K562 (cell line): ENCODE measurements at regions not wholly inside any gene's neighbourhood (a gene's known extent, or its start where the extent isn't known, plus 50 kb on each side); places are given as distances from the start of the nearest gene placed in this dataset.

Experiments
- ATAC-seq: fragments of 200-7000 bp; cut with Tn5 transposase; 3 replicates; pipeline ENCODE4 v1.9.1; 2020; ENCODE audit warnings: moderate library complexity
- BruUV-seq: library from RNA; stranded (reverse); fragments of 400-500 nt; replicated peaks from 2 replicates; lab custom pipeline; 2021; lab: Mats Ljungman, UMichigan
- CTCF ChIA-PET: fragments of 300-600 bp; formaldehyde crosslinking; extraction: SDS; loops from one replicate; lab custom pipeline; 2021; ENCODE audit warnings: low intra/inter-chr PET ratio; lab: Yijun Ruan, JAX
- POLR2A ChIA-PET: fragments of 300-600, 350-650 bp; sonication (Branson Sonifier 250); formaldehyde crosslinking; extraction: SDS; loops from one replicate; lab custom pipeline; 2021; ENCODE audit warnings: antibody characterized with exemption, inconsistent platforms; lab: Yijun Ruan, JAX
- DNase-seq, 4 experiments: peaks; one replicate each; pipeline versions ENCODE4 v3.0.0 to v3.0.0-alpha.2; 2011 to 2018; ENCODE audit warnings: low spot score in 3 of 4, mixed read lengths in 3 of 4; ENCODE audit errors: extremely low read depth in 1 of 4
- FAIRE-seq: peaks from 2 replicates; lab custom pipeline; 2011; peaks lifted over from hg19 to GRCh38; lab: Jason Lieb, UNC
- H2AFZ ChIP-seq: 2 replicates; pipeline ENCODE4 v1.6.0; 2011; ENCODE audit warnings: low read depth, low read length, control low read depth, inconsistent platforms
- H3K27ac ChIP-seq: fragments of 200-600 bp; 3 replicates; pipeline ENCODE4 v1.8.0; 2011; ENCODE audit warnings: low read depth, mild to moderate bottlenecking, control low read depth, inconsistent platforms, low read length, moderate library complexity, mixed read lengths; ENCODE audit errors: extremely low read depth
- H3K27me3 ChIP-seq, 2 experiments: fragments of 300-600 bp in 1 of 2; 2 replicates in 1 of 2; 3 replicates in 1 of 2; pipeline versions ENCODE4 v1.6.0 to v1.8.0; 2011; ENCODE audit warnings: inconsistent platforms in 2 of 2, low read length in 2 of 2, mild to moderate bottlenecking in 1 of 2, mixed read lengths in 1 of 2, moderate library complexity in 1 of 2; ENCODE audit not compliant: control insufficient read depth in 2 of 2, insufficient read depth in 2 of 2
- H3K36me3 ChIP-seq: fragments of 300-600 bp; 3 replicates; pipeline ENCODE4 v1.8.0; 2011; ENCODE audit warnings: mild to moderate bottlenecking, low read length, inconsistent platforms; ENCODE audit not compliant: control insufficient read depth, insufficient read depth
- H3K4me1 ChIP-seq, 2 experiments: fragments of 200-600 bp in 1 of 2; replicated peaks in 1 of 2; 2 replicates in 1 of 2; 3 replicates in 1 of 2; pipeline versions ENCODE4 v1.5.1 to v1.8.0; 2011; ENCODE audit warnings: inconsistent platforms in 2 of 2, low read length in 2 of 2, mild to moderate bottlenecking in 1 of 2, mixed read lengths in 1 of 2, moderate library complexity in 1 of 2; ENCODE audit not compliant: control insufficient read depth in 2 of 2, insufficient read depth in 2 of 2
- H3K4me2 ChIP-seq: 2 replicates; pipeline ENCODE4 v1.6.1; 2011; ENCODE audit warnings: low read length, control low read depth, inconsistent platforms, mixed read lengths; ENCODE audit not compliant: insufficient read depth
- H3K4me3 ChIP-seq: fragments of 200-600 bp; sonication (generic), shearing (Covaris generic); 2 replicates; pipeline ENCODE4 v1.5.1; 2016; ENCODE audit warnings: control low read depth, inconsistent platforms
- H3K79me2 ChIP-seq: fragments of 200-600 bp; 3 replicates; pipeline ENCODE4 v1.8.0; 2011; ENCODE audit warnings: low read length, inconsistent platforms; ENCODE audit not compliant: control insufficient read depth, insufficient read depth
- H3K9ac ChIP-seq, 2 experiments: 2 replicates each; pipeline versions ENCODE4 v1.6.0 to v1.6.1; 2011; ENCODE audit warnings: low read depth in 2 of 2, low read length in 2 of 2, control low read depth in 1 of 2, inconsistent platforms in 1 of 2, mild to moderate bottlenecking in 1 of 2, mixed read lengths in 1 of 2; ENCODE audit not compliant: insufficient read depth in 1 of 2
- H3K9me1 ChIP-seq: one replicate; pipeline ENCODE4 v1.6.0; 2011; ENCODE audit warnings: inconsistent platforms, mild to moderate bottlenecking, low read length, moderate library complexity; ENCODE audit not compliant: control insufficient read depth, insufficient read depth
- H3K9me3 ChIP-seq: replicated peaks from 2 replicates; pipeline ENCODE4 v1.5.1; 2011; ENCODE audit warnings: low read depth, low read length, inconsistent platforms; ENCODE audit not compliant: control insufficient read depth, insufficient read depth
- H4K20me1 ChIP-seq: replicated peaks from 2 replicates; pipeline ENCODE4 v1.6.1; 2011; ENCODE audit warnings: low read length, inconsistent platforms, mixed read lengths; ENCODE audit not compliant: control insufficient read depth, insufficient read depth
- FOXJ3 ChIP-seq: sonication (generic); formaldehyde crosslinking; IDR thresholded peaks from 2 replicates; pipeline ENCODE4 v1.4.0; 2020; ENCODE audit warnings: mild to moderate bottlenecking, missing genetic modification reagents
- IRF9 ChIP-seq: fragments of 450-650 bp; IDR thresholded peaks from 2 replicates; pipeline ENCODE4 v1.6.1; 2016; ENCODE audit warnings: missing biosample characterization, missing genetic modification characterization
- NCOA6 ChIP-seq: fragments of 450-650 bp; IDR thresholded peaks from 2 replicates; pipeline ENCODE4 v1.6.1; 2017; ENCODE audit warnings: mild to moderate bottlenecking
- NFIX ChIP-seq: fragments of 250-450 bp; sonication (Bioruptor Pico); IDR thresholded peaks from 2 replicates; pipeline ENCODE4 v1.4.0; 2020; ENCODE audit warnings: low read depth, mild to moderate bottlenecking, moderate library complexity
- RFX5 ChIP-seq: IDR thresholded peaks from 2 replicates; pipeline ENCODE4 v1.6.1; 2011; ENCODE audit warnings: low read depth, mild to moderate bottlenecking, improper control_type of control experiment, low read length
- ZNF318 ChIP-seq, 2 experiments: fragments of 450-650 bp; IDR thresholded peaks; 2 replicates each; pipeline ENCODE4 v1.6.1; 2016; ENCODE audit warnings: mild to moderate bottlenecking in 2 of 2, borderline replicate concordance in 1 of 2, low read depth in 1 of 2, moderate library complexity in 1 of 2
- ZNF41 ChIP-seq: fragments of 250-450 bp; sonication (Bioruptor Pico); conservative IDR thresholded peaks from 2 replicates; pipeline ENCODE4 v1.4.0; 2020; ENCODE audit warnings: mild to moderate bottlenecking
- WGBS: fragments of 100-300 bp; shearing (Covaris generic); methylation state at CpG from one replicate; pipeline ENCODE4 v1.1.6; 2016; ENCODE audit warnings: low coverage, mixed read lengths; ENCODE audit not compliant: insufficient coverage; ENCODE audit errors: missing lambda C conversion rate; 5-methylcytosine and 5-hydroxymethylcytosine counted together
- in situ Hi-C: fragments of 300-500 bp; cut with MboI; formaldehyde crosslinking; loops from 4 replicates; pipeline ENCODE4 v1.15.0; 2018; ENCODE audit warnings: inconsistent platforms, mixed read lengths
- intact Hi-C: fragments of 100-400 bp; cut with micrococcal nuclease; formaldehyde crosslinking; loops from 2 replicates; pipeline ENCODE4 v1.14.2; 2022

- Histone ChIP-seq H3K9ac (no peak overlapping the region), H3K9me3 (no peaks in the 10 kb centered on the region), H2AFZ (no peak overlapping the region), H4K20me1 (no peaks in the 10 kb centered on the region), H3K4me1 (no peaks in the 10 kb centered on the region), H3K36me3 (no peaks in the 10 kb centered on the region), H3K4me3 (no peak overlapping the region), H3K27me3 (no peaks in the 10 kb centered on the region), H3K27ac (no peak overlapping the region), H3K4me2 (no peak overlapping the region), H3K9me1 (no peaks in the 10 kb centered on the region), H3K79me2 (no peaks in the 10 kb centered on the region)
- ATAC-seq = no peak
- intact Hi-C loops (no loop called here), in situ Hi-C loops (no loop called here)
- 2% methylated on average over 4 of the region's 4 CpGs for WGBS
- FAIRE-seq = no peak
- CTCF ChIA-PET = no interaction called here
- no TSS peak for BruUV-seq
- TF ChIP-seq RFX5 (no peak), FOXJ3 (CRISPR knock-in tag) (no peak), ZNF318 (IDR thresholded peaks at IDR 0.05; ENCODE audit: borderline replicate concordance in 1 of 2, low read depth in 1 of 2) (no peak), NFIX (CRISPR knock-in tag) (no peak), NCOA6 (no peak), ZNF41 (CRISPR knock-in tag) (no peak), IRF9 (tag) (no peak)
- POLR2A ChIA-PET = no interaction called here
- no peak for DNase-seq
Observed at GRCh38 chr17:71464241-71464640, 656.6 kb upstream of the SOX9 start.
